ENCODE measurements at regions not wholly inside any gene's neighbourhood (a gene's known extent, or its start where the extent isn't known, plus 50 kb on each side); places are given as distances from the start of the nearest gene placed in this dataset.
A peak's percentile ranks its signal among the peaks of the same experiment; 100 is the strongest.
"Not testable (repeated sequence)": the region's sequence is repeated elsewhere in the genome, so short reads cannot be mapped to it uniquely, and the experiment has no call there.

- DNase-seq (ENCODE audit: low spot score) = no peak
Measured at GRCh38 chr9:11537566-11537965, 924.8 kb upstream of the PTPRD start.

GRCh38 chr9:11542781-11543180 is 930.0 kb upstream of the PTPRD start:
- no peak for DNase-seq (ENCODE audit: low spot score)

GRCh38 chr9:11546231-11546630 is 933.4 kb upstream of the PTPRD start:
- DNase-seq (ENCODE audit: low spot score) = no peak

- DNase-seq (ENCODE audit: low spot score) = no peak
Measured at GRCh38 chr9:11549311-11549794, 936.6 kb upstream of the PTPRD start.

- no peak for DNase-seq (ENCODE audit: low spot score)
Measured at GRCh38 chr9:11551106-11551505, 938.3 kb upstream of the PTPRD start.

- no peak for DNase-seq (ENCODE audit: low spot score)
Measured at GRCh38 chr9:11558043-11558442, 945.2 kb upstream of the PTPRD start.

- no peak for DNase-seq (ENCODE audit: low spot score)
Measured at GRCh38 chr9:11559001-11559776, 946.4 kb upstream of the PTPRD start.

- DNase-seq (ENCODE audit: low spot score) = no peak
Measured at GRCh38 chr9:11577522-11577921, 964.7 kb upstream of the PTPRD start.

GRCh38 chr9:11595756-11596155 is 983.0 kb upstream of the PTPRD start:
- no peak for DNase-seq (ENCODE audit: low spot score)

- peak; percentile 2 for DNase-seq (ENCODE audit: low spot score)
Measured at GRCh38 chr9:11618241-11618805, 1005.5 kb upstream of the PTPRD start.

- DNase-seq (ENCODE audit: low spot score) = no peak
Measured at GRCh38 chr9:11632691-11633090, 1019.9 kb upstream of the PTPRD start.

- DNase-seq (ENCODE audit: low spot score) = no peak
Measured at GRCh38 chr9:11646831-11647230, 1034.0 kb upstream of the PTPRD start.

GRCh38 chr9:11653867-11654266 is 1039.3 kb upstream of the TYRP1 start:
- no peak for DNase-seq (ENCODE audit: low spot score)

- DNase-seq (ENCODE audit: low spot score) = no peak
Measured at GRCh38 chr9:11663913-11664312, 1029.3 kb upstream of the TYRP1 start.

GRCh38 chr9:11676821-11677220 is 1016.4 kb upstream of the TYRP1 start:
- no peak for DNase-seq (ENCODE audit: low spot score)

GRCh38 chr9:11686733-11687132 is 1006.5 kb upstream of the TYRP1 start:
- DNase-seq (ENCODE audit: low spot score) = no peak

GRCh38 chr9:11697126-11697525 is 996.1 kb upstream of the TYRP1 start:
- DNase-seq (ENCODE audit: low spot score) = no peak

- DNase-seq (ENCODE audit: low spot score) = no peak
Measured at GRCh38 chr9:11701706-11702105, 991.5 kb upstream of the TYRP1 start.

GRCh38 chr9:11702548-11702947 is 990.6 kb upstream of the TYRP1 start:
- no peak for DNase-seq (ENCODE audit: low spot score)

- DNase-seq (ENCODE audit: low spot score) = not testable (repeated sequence)
Measured at GRCh38 chr9:11704198-11704597, 989.0 kb upstream of the TYRP1 start.

GRCh38 chr9:11708899-11709298 is 984.3 kb upstream of the TYRP1 start:
- no peak for DNase-seq (ENCODE audit: low spot score)

GRCh38 chr9:11709567-11709966 is 983.6 kb upstream of the TYRP1 start:
- DNase-seq (ENCODE audit: low spot score) = no peak

- DNase-seq (ENCODE audit: low spot score) = no peak
Measured at GRCh38 chr9:11713077-11713476, 980.1 kb upstream of the TYRP1 start.

- no peak for DNase-seq (ENCODE audit: low spot score)
Measured at GRCh38 chr9:11722957-11723356, 970.2 kb upstream of the TYRP1 start.
